Nephron progenitor cell (in vitro differentiated cells): ENCODE measurements at regions not wholly inside any gene's neighbourhood (a gene's known extent, or its start where the extent isn't known, plus 50 kb on each side); places are given as distances from the start of the nearest gene placed in this dataset.

ENCODE experiments used
- DNase-seq: peaks from one replicate; pipeline ENCODE4 v3.0.0; 2021
- H3K27ac Mint-ChIP-seq: 2 replicates; pipeline ENCODE4 v1.8.0; 2021; ENCODE audit warnings: mild to moderate bottlenecking, moderate library complexity, mixed read lengths
- H3K27me3 Mint-ChIP-seq: 2 replicates; pipeline ENCODE4 v1.8.0; 2021; ENCODE audit warnings: mild to moderate bottlenecking, low read depth, mixed read lengths; ENCODE audit not compliant: poor library complexity
- H3K36me3 Mint-ChIP-seq: 2 replicates; pipeline ENCODE4 v1.8.0; 2021; ENCODE audit warnings: low read depth, mixed read lengths
- H3K4me1 Mint-ChIP-seq: 2 replicates; pipeline ENCODE4 v1.8.0; 2021; ENCODE audit warnings: mixed read lengths
- H3K4me3 Mint-ChIP-seq: 2 replicates; pipeline ENCODE4 v1.8.0; 2021; ENCODE audit warnings: mild to moderate bottlenecking, moderate library complexity, mixed read lengths
- H3K9me3 Mint-ChIP-seq: 2 replicates; pipeline ENCODE4 v1.8.0; 2021; ENCODE audit warnings: mild to moderate bottlenecking, moderate library complexity, mixed read lengths
- TF ChIP-seq, protein P1 (sequence below): fragments of 200-600 bp; sonication (generic); IDR thresholded peaks from 2 replicates; pipeline ENCODE4 v1.5.0; 2021; ENCODE audit warnings: antibody characterized with exemption

DNA sequence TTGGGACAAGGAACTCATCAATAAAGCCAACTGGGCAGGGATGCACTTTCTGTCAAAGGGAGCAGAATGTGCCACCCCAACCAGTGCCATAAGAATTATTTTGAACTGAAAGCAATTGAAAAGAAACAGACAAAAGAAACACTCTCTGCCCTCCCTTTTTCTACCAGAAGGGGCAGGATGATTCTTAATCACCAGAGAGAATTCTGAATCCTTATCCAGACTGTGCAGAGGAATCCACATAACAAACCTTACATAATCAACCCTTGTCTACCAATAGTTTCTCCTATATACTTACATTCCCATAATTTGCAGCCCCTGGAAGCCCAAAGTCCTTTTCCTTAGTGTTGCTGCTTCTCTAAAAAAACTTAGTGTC is 520.7 kb upstream of the NBEA start:
- TF ChIP-seq, protein P1, sequence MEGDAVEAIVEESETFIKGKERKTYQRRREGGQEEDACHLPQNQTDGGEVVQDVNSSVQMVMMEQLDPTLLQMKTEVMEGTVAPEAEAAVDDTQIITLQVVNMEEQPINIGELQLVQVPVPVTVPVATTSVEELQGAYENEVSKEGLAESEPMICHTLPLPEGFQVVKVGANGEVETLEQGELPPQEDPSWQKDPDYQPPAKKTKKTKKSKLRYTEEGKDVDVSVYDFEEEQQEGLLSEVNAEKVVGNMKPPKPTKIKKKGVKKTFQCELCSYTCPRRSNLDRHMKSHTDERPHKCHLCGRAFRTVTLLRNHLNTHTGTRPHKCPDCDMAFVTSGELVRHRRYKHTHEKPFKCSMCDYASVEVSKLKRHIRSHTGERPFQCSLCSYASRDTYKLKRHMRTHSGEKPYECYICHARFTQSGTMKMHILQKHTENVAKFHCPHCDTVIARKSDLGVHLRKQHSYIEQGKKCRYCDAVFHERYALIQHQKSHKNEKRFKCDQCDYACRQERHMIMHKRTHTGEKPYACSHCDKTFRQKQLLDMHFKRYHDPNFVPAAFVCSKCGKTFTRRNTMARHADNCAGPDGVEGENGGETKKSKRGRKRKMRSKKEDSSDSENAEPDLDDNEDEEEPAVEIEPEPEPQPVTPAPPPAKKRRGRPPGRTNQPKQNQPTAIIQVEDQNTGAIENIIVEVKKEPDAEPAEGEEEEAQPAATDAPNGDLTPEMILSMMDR, result no peak
- DNase-seq, result no peak
- Mint-ChIP-seq H3K27me3 (peaks cover 4% of the 10 kb centered on the region), H3K27ac (no peak overlapping the region), H3K36me3 (no peaks in the 10 kb centered on the region), H3K9me3 (no peaks in the 10 kb centered on the region), H3K4me3 (no peak overlapping the region), H3K4me1 (peaks cover 9% of the 10 kb centered on the region)

DNA sequence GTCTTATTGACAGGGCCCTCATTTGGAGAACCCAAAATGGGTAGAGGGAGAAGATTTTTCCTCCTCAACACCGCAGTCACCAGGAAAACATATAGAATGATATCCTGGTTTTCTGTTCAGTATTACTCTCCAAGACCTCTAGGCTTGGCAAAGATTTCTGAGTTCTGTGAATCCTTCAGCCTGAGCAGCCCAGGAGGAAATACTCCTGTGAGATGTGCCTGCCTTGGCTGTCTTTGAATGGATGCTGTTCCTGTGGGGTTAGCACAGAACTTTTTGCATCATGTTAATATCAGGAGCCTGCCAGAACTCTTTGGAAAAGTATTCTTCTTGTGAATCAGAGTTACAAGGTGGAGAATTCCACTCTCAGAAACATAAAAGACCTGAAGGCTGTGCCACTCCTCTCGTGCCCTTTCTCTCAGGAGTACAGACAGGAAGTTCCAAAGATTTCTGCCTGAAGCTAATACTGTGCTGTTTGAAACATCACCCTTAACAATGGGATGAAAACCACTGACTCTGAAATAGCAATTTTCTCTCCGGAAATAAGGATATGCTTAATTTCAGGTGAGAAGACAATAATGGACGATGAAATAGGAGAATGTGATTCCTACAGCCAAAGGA is 520.1 kb upstream of the NBEA start:
- TF ChIP-seq, protein P1, result no peak
- Mint-ChIP-seq H3K4me1 (peaks cover 8% of the 10 kb centered on the region), H3K27me3 (peaks cover 4% of the 10 kb centered on the region), H3K27ac (no peak overlapping the region), H3K9me3 (no peaks in the 10 kb centered on the region), H3K4me3 (no peak overlapping the region), H3K36me3 (no peaks in the 10 kb centered on the region)
- no peak for DNase-seq

DNA sequence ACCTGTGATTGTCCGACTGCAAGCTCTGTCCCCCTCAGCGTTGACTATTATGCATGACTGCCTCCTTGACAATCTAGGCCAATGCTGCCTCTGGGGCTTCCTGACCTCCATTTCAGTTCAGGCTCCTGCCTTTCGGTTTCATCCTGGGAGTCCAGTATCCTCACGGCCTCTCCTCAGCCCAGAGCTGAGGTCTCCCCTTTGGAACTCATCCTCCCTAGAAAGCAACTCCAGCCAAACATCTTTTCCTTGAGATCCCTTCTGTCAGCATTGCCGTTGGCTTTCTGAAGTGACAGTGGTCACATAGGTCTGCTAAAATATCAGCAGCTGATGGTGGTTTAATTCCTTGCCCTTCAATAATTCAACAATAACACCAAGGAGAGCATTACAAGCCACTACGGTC is 519.1 kb upstream of the NBEA start:
- TF ChIP-seq, protein P1, result no peak
- no peak for DNase-seq
- Mint-ChIP-seq H3K27me3 (peaks cover 4% of the 10 kb centered on the region), H3K27ac (no peak overlapping the region), H3K4me1 (peaks cover 6% of the 10 kb centered on the region), H3K36me3 (no peaks in the 10 kb centered on the region), H3K9me3 (no peaks in the 10 kb centered on the region), H3K4me3 (no peak overlapping the region)

DNA sequence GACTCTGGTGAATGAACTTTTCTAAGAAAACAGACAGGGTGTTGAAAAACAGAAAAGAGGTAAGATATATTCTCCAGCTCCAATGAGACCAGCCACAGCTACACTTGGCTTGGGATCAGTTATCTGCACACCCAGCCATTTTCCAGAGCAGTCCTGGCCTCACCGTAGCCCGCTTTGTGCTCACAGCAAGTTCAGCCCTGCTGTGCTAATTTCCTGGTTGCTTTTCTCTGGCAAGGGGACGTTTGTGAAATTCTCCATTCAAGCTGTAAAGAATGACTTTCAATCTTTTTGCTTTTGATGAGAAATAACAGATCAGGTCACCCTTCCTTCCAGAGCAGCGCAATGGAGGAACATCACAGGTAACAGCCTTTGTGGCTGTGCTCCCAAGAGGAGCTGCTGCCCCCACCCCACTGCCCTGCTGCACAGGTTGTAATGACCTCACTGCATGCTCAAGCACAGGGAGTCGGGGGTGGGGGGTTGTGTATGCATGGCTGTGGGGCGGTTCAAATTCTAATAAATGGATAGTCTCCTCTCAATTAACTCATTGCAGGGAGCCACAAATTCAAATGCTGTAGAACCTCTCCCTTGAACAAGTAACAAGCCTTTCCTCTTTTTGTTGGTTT is 516.6 kb upstream of the NBEA start:
- H3K4me1 Mint-ChIP-seq, result no peaks in the 10 kb centered on the region
- H3K36me3 Mint-ChIP-seq, result no peaks in the 10 kb centered on the region
- no peaks in the 10 kb centered on the region for H3K9me3 Mint-ChIP-seq
- no peak for DNase-seq
- TF ChIP-seq, protein P1, result no peak
- no peak overlapping the region for H3K4me3 Mint-ChIP-seq
- H3K27me3 Mint-ChIP-seq, result no peaks in the 10 kb centered on the region
- no peak overlapping the region for H3K27ac Mint-ChIP-seq

DNA sequence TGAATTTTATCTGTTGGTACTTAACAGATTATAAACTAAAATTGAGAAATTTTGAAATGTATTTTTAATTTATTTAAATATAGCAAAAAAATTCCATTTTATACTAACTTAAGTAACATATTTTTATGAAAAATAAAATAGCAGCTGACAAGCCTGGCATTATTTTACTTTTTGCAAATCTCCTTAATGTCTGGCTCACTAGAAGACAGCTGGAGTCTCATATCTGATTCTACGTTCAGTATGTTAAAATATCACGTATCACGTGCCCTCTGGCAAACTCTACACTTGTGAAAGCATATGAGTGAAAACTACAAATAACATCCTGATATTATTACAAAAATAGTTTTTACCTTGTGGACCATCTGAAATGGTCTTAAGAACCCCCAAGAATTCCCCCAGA is 513.2 kb upstream of the NBEA start:
- Mint-ChIP-seq H3K27me3 (no peaks in the 10 kb centered on the region), H3K4me1 (peaks cover 7% of the 10 kb centered on the region), H3K9me3 (peaks cover 4% of the 10 kb centered on the region), H3K27ac (no peak overlapping the region), H3K36me3 (no peaks in the 10 kb centered on the region), H3K4me3 (no peak overlapping the region)
- TF ChIP-seq, protein P1, result no peak
- no peak for DNase-seq

DNA sequence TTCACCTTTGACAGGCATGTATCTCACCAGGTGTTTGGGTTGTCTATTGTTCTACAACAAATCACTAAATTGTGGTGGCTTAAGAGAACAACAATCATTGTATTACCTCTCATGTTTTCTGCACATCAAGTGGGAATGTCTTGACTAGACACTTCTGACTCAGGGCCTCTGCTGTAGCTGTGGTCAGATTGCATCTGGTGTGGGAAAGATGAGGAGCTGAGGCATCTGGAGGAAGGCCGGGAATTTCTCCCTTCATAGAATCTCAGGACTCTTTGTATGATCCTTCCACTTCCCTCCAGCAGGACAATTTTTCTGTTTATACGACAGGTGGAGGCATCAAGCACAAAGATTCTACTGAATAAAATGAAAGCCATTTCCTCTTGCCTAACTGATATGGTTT is 511.8 kb upstream of the NBEA start:
- Mint-ChIP-seq H3K4me3 (no peak overlapping the region), H3K27ac (no peak overlapping the region), H3K27me3 (no peaks in the 10 kb centered on the region), H3K9me3 (peaks cover 4% of the 10 kb centered on the region), H3K4me1 (peaks cover 7% of the 10 kb centered on the region), H3K36me3 (no peaks in the 10 kb centered on the region)
- DNase-seq, result no peak
- TF ChIP-seq, protein P1, result no peak
